GM23338 (cell line): ENCODE measurements at regions not wholly inside any gene's neighbourhood (a gene's known extent, or its start where the extent isn't known, plus 50 kb on each side); places are given as distances from the start of the nearest gene placed in this dataset.

Experiments
- CREB1 ChIP-seq: fragments of 250-450 bp; sonication (Bioruptor Pico); IDR thresholded peaks from 2 replicates; pipeline ENCODE4 v1.5.0; 2020; ENCODE audit warnings: low read depth, mild to moderate bottlenecking, moderate library complexity
- CTCF ChIP-seq, 2 experiments: fragments of 200-600 bp in 1 of 2; sonication (generic) in 1 of 2; conservative IDR thresholded peaks; 2 replicates each; pipeline versions ENCODE4 v1.5.1 to v1.6.1; 2016 to 2017; ENCODE audit warnings: antibody characterized with exemption in 2 of 2, low read depth in 2 of 2, mild to moderate bottlenecking in 2 of 2, moderate library complexity in 1 of 2
- EZH2 ChIP-seq: fragments of 200-600 bp; sonication (generic); IDR thresholded peaks from one replicate; pipeline ENCODE4 v1.8.0; 2017; ENCODE audit warnings: antibody characterized with exemption, mild to moderate bottlenecking, low read depth; ENCODE audit not compliant: unreplicated experiment
- EZH2phosphoT487 ChIP-seq: fragments of 200-600 bp; sonication (generic); IDR thresholded peaks from one replicate; pipeline ENCODE4 v1.8.1; 2018; ENCODE audit warnings: antibody characterized with exemption; ENCODE audit not compliant: unreplicated experiment
- POLR2AphosphoS5 ChIP-seq: IDR thresholded peaks from 2 replicates; pipeline ENCODE4 v1.6.1; 2016; ENCODE audit warnings: antibody characterized with exemption, low read depth
- REST ChIP-seq: IDR thresholded peaks from one replicate; pipeline ENCODE4 v1.6.1; 2018; ENCODE audit warnings: antibody characterized with exemption; ENCODE audit not compliant: unreplicated experiment

- no peak for TF ChIP-seq CREB1 (CRISPR knock-in tag)
- TF ChIP-seq CTCF (conservative IDR thresholded peaks at IDR 0.05; ENCODE audit: low read depth in 2 of 2) = no peak
- no peak for TF ChIP-seq REST
- TF ChIP-seq EZH2 = no peak
- no peak for TF ChIP-seq POLR2AphosphoS5
- no peak for TF ChIP-seq EZH2phosphoT487
Measured at GRCh38 chr1:232416026-232416568, 213.8 kb downstream of the SIPA1L2 start.
